GM12872 (cell line): ENCODE measurements at regions not wholly inside any gene's neighbourhood (a gene's known extent, or its start where the extent isn't known, plus 50 kb on each side); places are given as distances from the start of the nearest gene placed in this dataset.

Experiments
- TF ChIP-seq, protein P1 (sequence below): IDR thresholded peaks from 3 replicates; pipeline ENCODE4 v1.5.1; 2011; ENCODE audit warnings: low read depth, mild to moderate bottlenecking, low read length, moderate library complexity; ENCODE audit not compliant: insufficient read depth

DNA sequence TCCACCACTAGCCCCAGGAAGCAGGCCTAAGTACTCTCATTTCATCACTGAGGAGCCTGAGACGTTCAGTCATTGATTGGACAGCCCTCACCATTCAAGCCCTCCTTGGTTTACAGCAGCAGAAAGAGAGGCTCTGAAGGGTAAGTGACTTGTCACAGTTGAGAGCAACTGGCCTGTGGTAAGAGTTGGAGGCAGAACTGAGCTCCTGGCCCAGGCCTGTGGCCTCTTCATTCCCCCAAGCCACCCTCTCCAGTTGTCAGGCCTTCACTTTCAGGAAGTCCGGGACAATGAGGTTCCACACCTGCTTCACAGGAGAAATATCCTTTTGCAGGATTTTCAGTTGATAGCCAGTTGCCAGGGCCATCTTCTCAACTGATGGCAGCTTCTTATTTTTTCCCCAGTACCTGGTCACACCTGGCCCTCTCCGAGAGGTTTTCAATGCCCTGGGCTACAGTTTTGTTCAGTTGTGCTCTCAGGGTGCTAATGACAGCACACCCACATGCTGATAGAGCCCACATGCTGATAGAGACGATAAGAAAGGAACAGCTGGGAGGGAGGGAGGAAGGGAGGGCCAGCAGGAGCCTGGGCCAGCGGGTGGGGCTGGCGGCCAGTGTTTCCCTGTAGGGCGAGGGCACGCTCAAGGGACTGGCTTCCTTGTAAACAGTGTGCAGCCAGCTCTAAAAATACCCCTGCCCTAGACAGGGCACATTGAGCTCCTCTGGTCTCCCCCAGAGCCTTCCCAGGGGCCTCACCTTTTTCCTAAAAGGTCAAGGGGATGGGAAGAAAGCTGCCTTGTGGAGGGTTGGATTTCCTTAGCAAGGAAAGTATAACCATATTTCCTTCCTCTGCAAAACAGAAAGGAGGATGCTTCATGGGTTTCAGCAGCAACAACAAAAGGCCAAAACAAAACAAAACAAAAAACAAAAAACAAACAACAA, 112.7 kb upstream of the JUN start:
- TF ChIP-seq, protein P1, sequence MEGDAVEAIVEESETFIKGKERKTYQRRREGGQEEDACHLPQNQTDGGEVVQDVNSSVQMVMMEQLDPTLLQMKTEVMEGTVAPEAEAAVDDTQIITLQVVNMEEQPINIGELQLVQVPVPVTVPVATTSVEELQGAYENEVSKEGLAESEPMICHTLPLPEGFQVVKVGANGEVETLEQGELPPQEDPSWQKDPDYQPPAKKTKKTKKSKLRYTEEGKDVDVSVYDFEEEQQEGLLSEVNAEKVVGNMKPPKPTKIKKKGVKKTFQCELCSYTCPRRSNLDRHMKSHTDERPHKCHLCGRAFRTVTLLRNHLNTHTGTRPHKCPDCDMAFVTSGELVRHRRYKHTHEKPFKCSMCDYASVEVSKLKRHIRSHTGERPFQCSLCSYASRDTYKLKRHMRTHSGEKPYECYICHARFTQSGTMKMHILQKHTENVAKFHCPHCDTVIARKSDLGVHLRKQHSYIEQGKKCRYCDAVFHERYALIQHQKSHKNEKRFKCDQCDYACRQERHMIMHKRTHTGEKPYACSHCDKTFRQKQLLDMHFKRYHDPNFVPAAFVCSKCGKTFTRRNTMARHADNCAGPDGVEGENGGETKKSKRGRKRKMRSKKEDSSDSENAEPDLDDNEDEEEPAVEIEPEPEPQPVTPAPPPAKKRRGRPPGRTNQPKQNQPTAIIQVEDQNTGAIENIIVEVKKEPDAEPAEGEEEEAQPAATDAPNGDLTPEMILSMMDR: no peak

DNA sequence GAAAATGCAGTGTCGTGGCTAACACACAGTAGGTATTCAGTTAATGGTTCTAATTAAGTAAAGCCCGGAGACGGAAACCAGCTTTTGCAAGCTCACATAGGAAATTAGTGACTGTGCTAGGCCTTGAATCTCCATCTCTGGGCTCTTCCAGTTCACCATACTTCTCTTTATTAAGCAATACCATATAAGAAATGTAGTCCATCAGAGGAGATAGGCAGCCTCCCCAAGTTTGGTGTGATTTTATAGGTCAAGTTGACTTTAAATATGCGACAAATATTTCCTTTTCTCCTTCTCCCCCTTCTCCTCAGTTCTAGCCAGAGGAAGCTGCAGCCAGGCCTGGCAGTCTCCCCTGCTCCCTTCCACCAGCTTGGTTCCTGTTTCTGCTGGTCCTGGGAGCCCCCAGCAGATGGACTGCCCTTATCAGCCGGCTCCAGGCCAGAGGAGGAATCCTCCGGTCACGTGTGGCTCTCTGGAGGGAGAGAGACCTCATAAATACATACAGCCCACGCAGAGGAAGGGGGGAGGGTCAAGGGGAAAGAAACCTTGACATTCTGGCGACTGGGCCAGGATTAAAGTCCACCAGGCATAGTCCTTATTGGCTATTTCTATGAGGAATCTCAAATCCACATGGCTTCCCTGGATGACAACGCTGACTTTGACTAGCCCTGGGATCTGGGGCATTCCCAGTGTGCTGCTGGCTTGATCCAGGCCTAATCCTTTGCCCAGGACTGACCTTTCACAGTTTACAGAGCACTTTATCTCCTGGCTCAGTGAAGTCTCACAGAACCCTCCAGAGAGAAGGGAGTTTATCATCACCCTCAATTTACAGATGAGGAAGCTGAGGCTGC, 115.1 kb upstream of the JUN start:
- TF ChIP-seq, protein P1: no peak

DNA sequence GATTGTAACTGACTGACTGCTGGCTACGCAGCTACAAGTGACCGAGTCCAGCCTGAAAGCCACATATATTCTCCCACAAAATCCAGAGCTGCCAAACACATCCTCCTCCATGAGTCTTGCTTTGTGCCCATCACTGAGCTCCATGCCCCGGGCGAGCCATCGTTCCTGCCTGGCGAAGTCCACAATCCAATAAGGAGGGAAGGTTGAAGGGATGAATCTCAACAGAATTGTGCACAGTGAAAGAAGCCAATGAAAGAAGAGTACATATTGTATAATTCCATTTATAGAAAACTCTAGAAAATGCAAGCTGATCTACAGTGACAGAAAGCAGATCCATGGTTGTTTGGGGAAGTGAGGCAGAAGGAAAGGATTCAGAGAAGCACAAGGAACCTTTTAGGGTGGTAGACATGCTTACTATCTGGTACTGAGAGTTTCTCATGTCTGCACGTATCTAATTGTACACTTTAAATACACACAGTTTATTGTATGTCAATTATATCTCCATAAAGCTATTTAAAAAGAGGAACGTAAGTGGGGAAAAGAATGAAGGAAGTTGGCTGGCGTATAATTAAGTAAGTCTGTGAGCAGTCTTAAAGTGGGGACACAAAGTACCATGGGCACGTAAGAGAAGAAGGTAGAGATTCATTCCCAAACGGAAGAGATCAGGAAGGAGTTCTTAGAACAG, 115.9 kb upstream of the JUN start:
- TF ChIP-seq, protein P1: no peak

DNA sequence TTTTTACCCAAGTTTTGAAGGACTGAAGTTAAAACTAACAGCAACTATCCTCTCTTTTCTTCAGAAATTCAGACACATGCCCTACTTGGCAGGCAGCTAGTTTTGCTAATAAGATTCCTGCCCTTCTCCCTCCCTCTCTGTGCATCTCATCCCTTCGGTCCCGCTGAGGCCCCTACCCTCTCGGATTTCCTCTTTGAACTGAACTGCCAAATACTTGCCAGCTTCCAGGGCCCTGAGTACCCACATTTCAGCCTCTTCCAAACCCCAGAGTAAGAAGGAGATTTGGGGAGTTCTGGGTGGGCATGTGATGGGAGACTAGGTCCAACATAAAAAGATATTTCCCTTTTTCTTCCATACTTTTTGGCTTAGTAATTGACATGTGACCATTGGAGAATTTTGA, 116.5 kb upstream of the JUN start:
- TF ChIP-seq, protein P1: no peak

DNA sequence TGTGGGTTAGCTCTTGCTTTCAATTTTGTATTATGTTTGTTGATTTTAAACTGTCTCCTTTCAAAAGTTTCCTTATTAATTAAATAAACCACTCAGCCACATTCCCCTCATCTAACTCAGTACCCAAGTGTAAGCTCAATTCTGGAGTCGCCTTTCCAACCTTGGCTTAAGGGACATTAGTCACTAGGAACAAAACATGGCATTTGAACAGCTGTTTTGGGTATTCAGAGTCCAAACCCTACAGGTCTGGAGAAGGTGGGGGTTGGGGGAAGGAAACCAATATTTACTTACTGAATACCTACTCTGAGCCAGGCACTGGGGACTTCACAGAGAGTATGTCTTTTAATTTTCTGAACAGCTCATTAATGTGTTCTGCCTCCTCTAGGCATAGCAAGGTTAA, 117.2 kb upstream of the JUN start:
- TF ChIP-seq, protein P1: no peak

DNA sequence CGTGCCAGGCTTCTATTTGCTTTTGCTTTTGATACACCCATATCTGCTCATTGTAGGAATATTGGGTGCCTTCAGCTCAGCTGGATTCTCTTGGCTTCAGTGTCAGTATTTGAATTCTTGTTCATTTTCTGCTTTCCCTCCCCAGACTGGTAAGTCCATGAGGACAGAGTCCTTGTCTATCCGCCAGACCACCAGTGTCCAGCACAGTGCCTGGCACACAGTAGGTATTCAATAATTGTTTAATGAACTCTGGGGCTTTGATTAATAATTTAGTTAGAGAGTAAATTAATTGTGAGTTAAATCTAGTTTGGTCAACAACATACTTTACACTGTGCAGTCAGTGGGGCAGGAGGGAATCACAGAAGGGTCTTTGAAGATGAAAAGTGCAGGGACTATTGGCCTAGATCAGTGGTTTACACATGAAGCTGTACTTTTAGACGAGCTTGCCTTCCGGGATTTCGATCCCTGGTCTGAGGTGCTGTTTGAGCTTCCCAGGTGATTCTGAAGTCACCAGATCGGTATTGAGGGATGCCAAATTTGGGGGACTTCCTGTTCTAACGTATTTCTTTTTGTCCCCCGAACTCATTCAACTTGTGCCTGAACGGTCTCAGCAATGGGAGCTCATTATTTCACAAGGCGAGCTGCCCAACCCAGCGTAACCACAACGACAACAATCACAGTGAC, 119.1 kb upstream of the JUN start:
- TF ChIP-seq, protein P1: no peak
